Uterus (tissue), 2 donors: ENCODE measurements at regions not wholly inside any gene's neighbourhood (a gene's known extent, or its start where the extent isn't known, plus 50 kb on each side); places are given as distances from the start of the nearest gene placed in this dataset.

Experiments
- POLR2A ChIP-seq, 2 donors: fragments of 450-650 bp; IDR thresholded peaks; one replicate each; pipeline ENCODE4 v1.6.1; 2016; ENCODE audit warnings: antibody characterized with exemption in 2 of 2, mild to moderate bottlenecking in 1 of 2, moderate library complexity in 1 of 2
- TF ChIP-seq, protein P1 (sequence below), 4 experiments: fragments of 200-600 bp in 2 of 4; fragments of 450-650 bp in 2 of 4; sonication (generic) in 2 of 4; IDR thresholded peaks; one replicate each; pipeline ENCODE4 v1.5.1; 2016 to 2019; ENCODE audit warnings: antibody characterized with exemption in 4 of 4, mild to moderate bottlenecking in 2 of 4, moderate library complexity in 1 of 4

GRCh38 chr5:154595662-154596061, 117.6 kb upstream of the HAND1 start:
- TF ChIP-seq POLR2A (IDR thresholded peaks at IDR 0.05), result no peak
- TF ChIP-seq, protein P1, sequence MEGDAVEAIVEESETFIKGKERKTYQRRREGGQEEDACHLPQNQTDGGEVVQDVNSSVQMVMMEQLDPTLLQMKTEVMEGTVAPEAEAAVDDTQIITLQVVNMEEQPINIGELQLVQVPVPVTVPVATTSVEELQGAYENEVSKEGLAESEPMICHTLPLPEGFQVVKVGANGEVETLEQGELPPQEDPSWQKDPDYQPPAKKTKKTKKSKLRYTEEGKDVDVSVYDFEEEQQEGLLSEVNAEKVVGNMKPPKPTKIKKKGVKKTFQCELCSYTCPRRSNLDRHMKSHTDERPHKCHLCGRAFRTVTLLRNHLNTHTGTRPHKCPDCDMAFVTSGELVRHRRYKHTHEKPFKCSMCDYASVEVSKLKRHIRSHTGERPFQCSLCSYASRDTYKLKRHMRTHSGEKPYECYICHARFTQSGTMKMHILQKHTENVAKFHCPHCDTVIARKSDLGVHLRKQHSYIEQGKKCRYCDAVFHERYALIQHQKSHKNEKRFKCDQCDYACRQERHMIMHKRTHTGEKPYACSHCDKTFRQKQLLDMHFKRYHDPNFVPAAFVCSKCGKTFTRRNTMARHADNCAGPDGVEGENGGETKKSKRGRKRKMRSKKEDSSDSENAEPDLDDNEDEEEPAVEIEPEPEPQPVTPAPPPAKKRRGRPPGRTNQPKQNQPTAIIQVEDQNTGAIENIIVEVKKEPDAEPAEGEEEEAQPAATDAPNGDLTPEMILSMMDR (IDR thresholded peaks at IDR 0.05), result no peak
